Lung microvascular endothelial cell (primary cell): ENCODE measurements at regions not wholly inside any gene's neighbourhood (a gene's known extent, or its start where the extent isn't known, plus 50 kb on each side); places are given as distances from the start of the nearest gene placed in this dataset.

Experiments used
- DNase-seq, 2 donors: peaks; one replicate each; pipeline versions ENCODE4 v3.0.0 to v3.0.0-alpha.2; 2010; ENCODE audit warnings: low read depth in 2 of 2

GRCh38 chr17:33968350-33969044, 286.6 kb upstream of the CCL2 start:
- DNase-seq, result no peak

- no peak for DNase-seq
Observed at GRCh38 chr17:33970279-33970678, 284.8 kb upstream of the CCL2 start.

GRCh38 chr17:33972763-33973162, 282.3 kb upstream of the CCL2 start:
- DNase-seq, result no peak

GRCh38 chr17:33973491-33973890, 281.6 kb upstream of the CCL2 start:
- no peak for DNase-seq

GRCh38 chr17:33974276-33974675, 280.8 kb upstream of the CCL2 start:
- no peak for DNase-seq

GRCh38 chr17:33976831-33977230, 278.3 kb upstream of the CCL2 start:
- DNase-seq, result no peak

GRCh38 chr17:33977729-33978514, 277.2 kb upstream of the CCL2 start:
- no peak for DNase-seq

GRCh38 chr17:33978889-33979288, 276.2 kb upstream of the CCL2 start:
- no peak for DNase-seq

- no peak for DNase-seq
Observed at GRCh38 chr17:33980193-33980592, 274.9 kb upstream of the CCL2 start.

GRCh38 chr17:33981711-33982601, 273.1 kb upstream of the CCL2 start:
- no peak for DNase-seq

- no peak for DNase-seq
Observed at GRCh38 chr17:33982909-33983308, 272.2 kb upstream of the CCL2 start.

- DNase-seq, result no peak
Observed at GRCh38 chr17:33983824-33984574, 271.1 kb upstream of the CCL2 start.

GRCh38 chr17:33986088-33986487, 269.0 kb upstream of the CCL2 start:
- DNase-seq, result no peak

- no peak for DNase-seq
Observed at GRCh38 chr17:33986566-33986965, 268.5 kb upstream of the CCL2 start.

- DNase-seq, result no peak
Observed at GRCh38 chr17:33987162-33987561, 267.9 kb upstream of the CCL2 start.

- DNase-seq, result no peak
Observed at GRCh38 chr17:33989361-33990148, 265.5 kb upstream of the CCL2 start.

- DNase-seq, result no peak
Observed at GRCh38 chr17:33990943-33991706, 264.0 kb upstream of the CCL2 start.

- DNase-seq, result no peak
Observed at GRCh38 chr17:33992113-33992512, 263.0 kb upstream of the CCL2 start.

GRCh38 chr17:34000639-34001038, 254.4 kb upstream of the CCL2 start:
- no peak for DNase-seq

- no peak for DNase-seq
Observed at GRCh38 chr17:34001246-34001645, 253.8 kb upstream of the CCL2 start.
